MM.1S (cell line): ENCODE measurements at regions not wholly inside any gene's neighbourhood (a gene's known extent, or its start where the extent isn't known, plus 50 kb on each side); places are given as distances from the start of the nearest gene placed in this dataset.

Experiments
- EZH2 ChIP-seq: fragments of 300-600 bp; sonication (generic); optimal IDR thresholded peaks from 2 replicates; pipeline ENCODE3; 2017; ENCODE audit warnings: low read depth, mild to moderate bottlenecking, antibody characterized with exemption, low read length, mixed read lengths
- TF ChIP-seq, protein P1 (sequence below): fragments of 300-600 bp; sonication (generic); IDR thresholded peaks from 2 replicates; pipeline ENCODE4 v1.5.1; 2016; ENCODE audit warnings: antibody characterized with exemption, low read length, mixed read lengths

DNA sequence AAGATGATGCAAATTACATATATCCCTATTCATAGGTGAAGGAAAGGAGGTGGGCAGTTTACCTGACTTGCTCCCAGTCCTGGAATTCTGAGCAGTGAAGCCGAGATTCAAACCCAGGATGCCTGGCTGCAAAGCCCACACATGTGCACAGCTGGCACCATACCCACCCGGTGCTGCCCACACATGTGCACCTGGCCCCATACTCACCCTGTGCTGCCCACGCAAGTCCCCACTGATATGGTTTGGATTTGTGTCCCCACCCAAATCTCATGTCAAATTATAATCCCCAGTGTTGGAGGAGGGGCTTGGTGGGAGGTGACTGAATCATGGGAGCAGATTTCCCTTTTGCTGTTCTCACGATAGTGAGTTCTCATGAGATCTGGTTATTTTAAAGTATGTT lies 179.2 kb upstream of the C14orf180 start:
- TF ChIP-seq, protein P1, sequence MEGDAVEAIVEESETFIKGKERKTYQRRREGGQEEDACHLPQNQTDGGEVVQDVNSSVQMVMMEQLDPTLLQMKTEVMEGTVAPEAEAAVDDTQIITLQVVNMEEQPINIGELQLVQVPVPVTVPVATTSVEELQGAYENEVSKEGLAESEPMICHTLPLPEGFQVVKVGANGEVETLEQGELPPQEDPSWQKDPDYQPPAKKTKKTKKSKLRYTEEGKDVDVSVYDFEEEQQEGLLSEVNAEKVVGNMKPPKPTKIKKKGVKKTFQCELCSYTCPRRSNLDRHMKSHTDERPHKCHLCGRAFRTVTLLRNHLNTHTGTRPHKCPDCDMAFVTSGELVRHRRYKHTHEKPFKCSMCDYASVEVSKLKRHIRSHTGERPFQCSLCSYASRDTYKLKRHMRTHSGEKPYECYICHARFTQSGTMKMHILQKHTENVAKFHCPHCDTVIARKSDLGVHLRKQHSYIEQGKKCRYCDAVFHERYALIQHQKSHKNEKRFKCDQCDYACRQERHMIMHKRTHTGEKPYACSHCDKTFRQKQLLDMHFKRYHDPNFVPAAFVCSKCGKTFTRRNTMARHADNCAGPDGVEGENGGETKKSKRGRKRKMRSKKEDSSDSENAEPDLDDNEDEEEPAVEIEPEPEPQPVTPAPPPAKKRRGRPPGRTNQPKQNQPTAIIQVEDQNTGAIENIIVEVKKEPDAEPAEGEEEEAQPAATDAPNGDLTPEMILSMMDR: no peak
- TF ChIP-seq EZH2: no peak
